ENCODE measurements at regions not wholly inside any gene's neighbourhood (a gene's known extent, or its start where the extent isn't known, plus 50 kb on each side); places are given as distances from the start of the nearest gene placed in this dataset.

GRCh38 chr5:66339896-66340295, 195.8 kb downstream of the SREK1 start:
- ChIA-PET POLR2A (ENCODE audit: partially characterized antibody) (no interaction called here), CTCF (ENCODE audit: partially characterized antibody) (interaction anchor here (5.4 kb wide), 1 partner anchor 33 kb away, joined by 36 read pairs; no protein-coding TSS in a partner anchor)
- Histone ChIP-seq H3K27ac (ENCODE audit: low read depth, low read length) (no peak overlapping the region), H2BK5ac (ENCODE audit: low read depth, low read length) (no peak overlapping the region), H3K9ac (replicated peaks in 1 of 4; ENCODE audit: extremely low read depth in 1 of 4, low read depth in 3 of 4, low read length in 3 of 4) (no peak overlapping the region), H3K4me1 (replicated peaks in 1 of 4; ENCODE audit: control insufficient read depth in 3 of 4, insufficient read depth in 4 of 4, low read length in 3 of 4) (peaks cover 0 to 3% (median 1%) of the 10 kb centered on the region in 4 experiments; a peak in 3 of 7 replicates), H4K20me1 (replicated peaks in 1 of 2; ENCODE audit: control insufficient read depth in 1 of 2, insufficient read depth in 2 of 2, low read length in 2 of 2) (no peaks in the 10 kb centered on the region), H3K23me2 (ENCODE audit: low read depth, low read length) (no peaks in the 10 kb centered on the region), H2AK5ac (ENCODE audit: low read depth, low read length) (no peak overlapping the region), H3K9me3 (ENCODE audit: insufficient read depth in 2 of 2, low read depth in 1 of 2, low read length in 1 of 2) (no peaks in the 10 kb centered on the region), H3K14ac (ENCODE audit: insufficient read length) (no peak overlapping the region), H3K27me3 (replicated peaks in 1 of 4; ENCODE audit: control insufficient read depth in 3 of 4, extremely low read depth in 1 of 4, insufficient read depth in 3 of 4, low read length in 3 of 4) (no peaks in the 10 kb centered on the region), H2AFZ (ENCODE audit: low read length) (no peak overlapping the region), H3K4ac (replicated peaks; ENCODE audit: insufficient read length, low read depth, low read length) (no peak overlapping the region), H2BK120ac (replicated peaks; ENCODE audit: low read depth, low read length) (no peak overlapping the region), H3K4me2 (ENCODE audit: insufficient read depth in 1 of 2, low read depth in 2 of 2, low read length in 2 of 2) (no peak overlapping the region), H3K36me3 (ENCODE audit: control insufficient read depth in 2 of 4, insufficient read depth in 4 of 4, low read length in 3 of 4) (no peaks in the 10 kb centered on the region), H3K79me2 (ENCODE audit: control insufficient read depth in 1 of 2, insufficient read depth in 2 of 2, low read length in 2 of 2) (no peaks in the 10 kb centered on the region), H4K8ac (ENCODE audit: extremely low read depth, insufficient read depth, low read length) (no peak overlapping the region), H2BK20ac (ENCODE audit: low read length) (no peak overlapping the region), H3K23ac (ENCODE audit: insufficient read length) (no peak overlapping the region), H4K5ac (ENCODE audit: insufficient read length, low read depth, low read length) (no peak overlapping the region), H2BK15ac (ENCODE audit: low read length) (no peak overlapping the region), H3K4me3 (ENCODE audit: extremely low read depth in 1 of 4, insufficient read depth in 2 of 4, low read depth in 3 of 4, low read length in 4 of 4) (no peak overlapping the region), H3K79me1 (ENCODE audit: low read depth, low read length) (no peaks in the 10 kb centered on the region), H4K91ac (replicated peaks; ENCODE audit: insufficient read length, low read length) (no peak overlapping the region), H3K18ac (ENCODE audit: extremely low read depth, low read length) (no peak overlapping the region), H2BK12ac (ENCODE audit: low read depth, low read length) (no peak overlapping the region), H3K56ac (replicated peaks; ENCODE audit: insufficient read length, low read depth, low read length) (no peak overlapping the region)
- 95% methylated on average over 1 of the region's 1 CpG; no CpG with 5 or more reads in 1 of the 2 experiments for WGBS, 2 experiments (ENCODE audit: extremely low coverage in 1 of 2, insufficient coverage in 1 of 2, insufficient read length in 1 of 2, insufficient replicate concordance in 2 of 2, low coverage in 1 of 2, low lambda C conversion rate in 2 of 2, missing lambda C conversion rate in 1 of 2)
- DNase-seq (ENCODE audit: low read depth in 1 of 2, low spot score in 2 of 2) (no peak), FAIRE-seq (no peak)
- TF ChIP-seq, protein P1, sequence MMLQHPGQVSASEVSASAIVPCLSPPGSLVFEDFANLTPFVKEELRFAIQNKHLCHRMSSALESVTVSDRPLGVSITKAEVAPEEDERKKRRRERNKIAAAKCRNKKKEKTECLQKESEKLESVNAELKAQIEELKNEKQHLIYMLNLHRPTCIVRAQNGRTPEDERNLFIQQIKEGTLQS (IDR thresholded peaks at IDR 0.05; ENCODE audit: insufficient read depth, low read depth, low read length) = no peak
- TF ChIP-seq RFX5 (IDR thresholded peaks at IDR 0.05; ENCODE audit: borderline replicate concordance, low read depth, low read length) (no peak), TBP (IDR thresholded peaks at IDR 0.05; ENCODE audit: low read depth, low read length) (no peak), ATF2 (IDR thresholded peaks at IDR 0.05; ENCODE audit: low read length) (no peak), TAF7 (optimal IDR thresholded peaks at IDR 0.05; ENCODE audit: borderline replicate concordance, low read depth, low read length) (no peak), SP4 (IDR thresholded peaks at IDR 0.05; ENCODE audit: low read length) (no peak), USF2 (IDR thresholded peaks at IDR 0.05; ENCODE audit: low read length) (no peak), RXRA (IDR thresholded peaks at IDR 0.05; ENCODE audit: insufficient read depth, low read depth, low read length) (no peak), TAF1 (IDR thresholded peaks at IDR 0.05; ENCODE audit: low read depth, low read length) (no peak), ZNF274 (IDR thresholded peaks at IDR 0.05; ENCODE audit: borderline replicate concordance, extremely low read depth, low read length) (no peak), EGR1 (IDR thresholded peaks at IDR 0.05; ENCODE audit: borderline replicate concordance, low read depth, low read length) (no peak), BRCA1 (IDR thresholded peaks at IDR 0.05; ENCODE audit: low read depth, low read length) (no peak)
